Transverse colon (tissue), 4 donors: ENCODE measurements at regions not wholly inside any gene's neighbourhood (a gene's known extent, or its start where the extent isn't known, plus 50 kb on each side); places are given as distances from the start of the nearest gene placed in this dataset.

Experiments used
- DNase-seq: peaks from one replicate; pipeline ENCODE4 v3.0.0-alpha.2; 2019
- H3K27ac ChIP-seq, 4 donors: fragments of 200-600 bp; sonication (generic); 2 replicates each; pipeline ENCODE4 v1.5.1; 2016 to 2018; ENCODE audit warnings: inconsistent platforms in 4 of 4
- H3K27me3 ChIP-seq: fragments of 200-600 bp; sonication (generic); 2 replicates; pipeline ENCODE4 v1.5.1; 2017; ENCODE audit warnings: inconsistent platforms
- H3K36me3 ChIP-seq, 4 donors: fragments of 200-600 bp; sonication (generic); 2 replicates each; pipeline ENCODE4 v1.5.1; 2017 to 2019; ENCODE audit warnings: inconsistent platforms in 4 of 4
- H3K4me1 ChIP-seq, 4 donors: fragments of 200-600 bp; sonication (generic); 2 replicates each; pipeline ENCODE4 v1.5.1; 2017 to 2020; ENCODE audit warnings: inconsistent platforms in 4 of 4
- H3K4me3 ChIP-seq, 4 donors: fragments of 200-600 bp; sonication (generic); 1 replicate in 1 of 4; 2 replicates in 3 of 4; pipeline versions ENCODE4 v1.5.1 to v1.6.1; 2017 to 2019; ENCODE audit warnings: inconsistent platforms in 4 of 4
- H3K9me3 ChIP-seq, 2 donors: fragments of 200-600 bp; sonication (generic); 2 replicates each; pipeline ENCODE4 v1.5.1; 2017 to 2019; ENCODE audit warnings: inconsistent platforms in 2 of 2
- EP300 ChIP-seq: sonication (generic); formaldehyde crosslinking; IDR thresholded peaks from one replicate; pipeline ENCODE4 v1.6.1; 2017; ENCODE audit warnings: antibody characterized with exemption, low read depth
- POLR2A ChIP-seq: fragments of 450-650 bp; IDR thresholded peaks from one replicate; pipeline ENCODE4 v1.6.1; 2016; ENCODE audit warnings: antibody characterized with exemption, mild to moderate bottlenecking, moderate library complexity
- POLR2AphosphoS5 ChIP-seq, 3 donors: sonication (generic); formaldehyde crosslinking; IDR thresholded peaks; one replicate each; pipeline ENCODE4 v1.6.1; 2016; ENCODE audit warnings: antibody characterized with exemption in 3 of 3
- WGBS, 2 donors: methylation state at CpG; one replicate each; pipeline ENCODE4 v1.1.5; 2018; ENCODE audit warnings: low coverage in 1 of 2; 5-methylcytosine and 5-hydroxymethylcytosine counted together
- in situ Hi-C, 4 donors: fragments of 200-750 bp; cut with MboI; loops; one replicate each; pipeline versions ENCODE4 v1.15.0 to v1.15.1; 2017; ENCODE audit warnings: low sequenced_read_pairs in 3 of 4, low pct_ligation_motif_present in 1 of 4, low pct_unique_long_range_greater_than_20kb in 1 of 4
- intact Hi-C: fragments of 100-400 bp; cut with DNase I; formaldehyde crosslinking; loops from one replicate; pipeline ENCODE4 v1.15.1; 2023; ENCODE audit warnings: low total_unique reads
- TF ChIP-seq, protein P1 (sequence below), 5 experiments: fragments of 200-600 bp in 3 of 5; fragments of 450-650 bp in 2 of 5; sonication (generic) in 3 of 5; IDR thresholded peaks; 1 replicate in 2 of 5; 2 replicates in 3 of 5; pipeline ENCODE4 v1.5.1; 2016 to 2017; ENCODE audit warnings: antibody characterized with exemption in 5 of 5, inconsistent platforms in 3 of 5, mild to moderate bottlenecking in 2 of 5, moderate library complexity in 1 of 5

DNA sequence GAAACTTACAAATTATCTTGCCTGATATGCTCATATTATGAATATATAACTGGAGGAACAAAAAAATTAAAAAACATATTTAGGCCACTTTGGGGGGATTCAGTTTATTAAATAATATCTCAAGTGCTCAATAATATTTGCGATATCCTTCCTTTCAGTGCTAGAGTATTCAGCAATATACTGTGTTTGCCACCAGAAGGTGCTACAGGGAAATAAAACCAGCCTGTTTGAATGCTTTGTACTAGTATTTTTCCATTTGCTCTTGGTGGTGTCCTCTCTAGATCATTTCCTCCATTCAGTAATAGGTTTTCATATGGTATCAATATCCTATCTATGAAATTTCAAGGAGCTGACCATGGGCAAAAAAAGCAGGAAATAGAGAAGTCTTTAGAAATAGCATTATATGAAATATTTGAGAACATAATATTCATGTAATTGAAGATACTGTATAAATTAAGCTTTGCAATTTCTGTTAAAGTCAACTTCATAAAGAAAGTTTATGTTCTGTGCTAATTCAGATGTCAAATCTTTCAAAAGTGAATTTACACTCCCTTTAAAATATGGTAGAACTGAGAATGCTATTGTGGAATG lies 106.2 kb upstream of the NAV3 start:
- no peak for TF ChIP-seq POLR2A
- TF ChIP-seq, protein P1, sequence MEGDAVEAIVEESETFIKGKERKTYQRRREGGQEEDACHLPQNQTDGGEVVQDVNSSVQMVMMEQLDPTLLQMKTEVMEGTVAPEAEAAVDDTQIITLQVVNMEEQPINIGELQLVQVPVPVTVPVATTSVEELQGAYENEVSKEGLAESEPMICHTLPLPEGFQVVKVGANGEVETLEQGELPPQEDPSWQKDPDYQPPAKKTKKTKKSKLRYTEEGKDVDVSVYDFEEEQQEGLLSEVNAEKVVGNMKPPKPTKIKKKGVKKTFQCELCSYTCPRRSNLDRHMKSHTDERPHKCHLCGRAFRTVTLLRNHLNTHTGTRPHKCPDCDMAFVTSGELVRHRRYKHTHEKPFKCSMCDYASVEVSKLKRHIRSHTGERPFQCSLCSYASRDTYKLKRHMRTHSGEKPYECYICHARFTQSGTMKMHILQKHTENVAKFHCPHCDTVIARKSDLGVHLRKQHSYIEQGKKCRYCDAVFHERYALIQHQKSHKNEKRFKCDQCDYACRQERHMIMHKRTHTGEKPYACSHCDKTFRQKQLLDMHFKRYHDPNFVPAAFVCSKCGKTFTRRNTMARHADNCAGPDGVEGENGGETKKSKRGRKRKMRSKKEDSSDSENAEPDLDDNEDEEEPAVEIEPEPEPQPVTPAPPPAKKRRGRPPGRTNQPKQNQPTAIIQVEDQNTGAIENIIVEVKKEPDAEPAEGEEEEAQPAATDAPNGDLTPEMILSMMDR (IDR thresholded peaks at IDR 0.05): peak; percentile 38 to 67 (median 41)
- H3K27me3 ChIP-seq: no peaks in the 10 kb centered on the region
- no peaks in the 10 kb centered on the region for H3K36me3 ChIP-seq
- in situ Hi-C loops: loop anchor here in 3 of 4 donors (10.0 kb wide), 2 partner anchors 190 to 200 kb away; no protein-coding TSS in a partner anchor
- intact Hi-C loops: loop anchor here (5.0 kb wide), 1 partner anchor 787 kb away; no protein-coding TSS in a partner anchor
- no peak overlapping the region for H3K4me3 ChIP-seq
- H3K9me3 ChIP-seq: no peaks in the 10 kb centered on the region
- H3K4me1 ChIP-seq: no peaks in the 10 kb centered on the region
- 33 to 62% methylated on average over 1 of the region's 1 CpG for WGBS, 2 donors
- H3K27ac ChIP-seq: no peak overlapping the region
- no peak for DNase-seq

DNA sequence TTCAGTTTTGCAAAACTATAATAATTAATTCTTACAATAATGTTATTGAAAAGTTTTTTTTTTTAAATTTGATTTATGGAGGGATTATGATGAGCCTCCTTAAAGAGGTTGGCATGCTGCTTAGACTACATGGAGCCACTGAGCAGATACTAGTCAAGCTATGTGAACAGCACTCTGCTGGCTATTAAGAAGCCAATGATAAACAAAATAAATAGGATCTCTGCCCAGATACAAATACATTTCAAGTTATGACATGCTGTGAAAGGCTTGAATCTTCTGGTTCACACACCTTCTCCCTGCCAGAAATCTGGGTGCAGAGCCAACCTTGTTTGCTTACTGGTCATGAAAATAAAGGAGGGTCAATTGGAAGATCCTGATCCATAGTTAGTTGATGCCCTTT lies 107.4 kb upstream of the NAV3 start:
- H3K4me1 ChIP-seq: no peaks in the 10 kb centered on the region
- no peak overlapping the region for H3K27ac ChIP-seq
- no peaks in the 10 kb centered on the region for H3K9me3 ChIP-seq
- H3K4me3 ChIP-seq: no peak overlapping the region
- no peak for TF ChIP-seq POLR2AphosphoS5 (IDR thresholded peaks at IDR 0.05)
- TF ChIP-seq EP300: no peak
- TF ChIP-seq POLR2A: no peak
- intact Hi-C loops (loop anchor here (5.0 kb wide), 1 partner anchor 786 kb away; no protein-coding TSS in a partner anchor), in situ Hi-C loops (loop anchor here in 3 of 4 donors (10.0 kb wide), 2 partner anchors 191 to 201 kb away; no protein-coding TSS in a partner anchor)
- H3K27me3 ChIP-seq: no peaks in the 10 kb centered on the region
- no peaks in the 10 kb centered on the region for H3K36me3 ChIP-seq
- DNase-seq: no peak

DNA sequence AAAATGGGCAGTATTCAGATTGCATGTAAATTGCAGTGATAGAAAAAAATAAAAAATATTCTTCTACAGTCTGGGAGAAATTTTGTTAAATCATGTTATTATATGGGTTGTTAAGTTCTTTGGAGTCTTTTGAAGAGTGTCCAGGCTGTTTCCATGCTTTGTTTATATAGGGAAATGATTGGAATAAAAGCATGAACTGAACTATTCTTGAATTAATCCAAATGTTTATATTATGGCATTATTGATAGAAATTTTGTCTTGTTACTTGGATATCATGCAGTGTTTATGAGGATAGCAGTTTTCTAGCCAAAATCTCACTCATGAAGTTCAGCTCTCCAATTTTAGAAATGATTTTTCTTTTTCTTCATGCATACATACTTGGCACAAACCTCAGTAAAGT lies 108.2 kb upstream of the NAV3 start:
- intact Hi-C loops (loop anchor here (5.0 kb wide), 1 partner anchor 785 kb away; no protein-coding TSS in a partner anchor), in situ Hi-C loops (loop anchor here in 3 of 4 donors (10.0 kb wide), 2 partner anchors 192 to 202 kb away; no protein-coding TSS in a partner anchor)
- Histone ChIP-seq H3K4me3 (no peak overlapping the region), H3K27ac (no peak overlapping the region), H3K36me3 (no peaks in the 10 kb centered on the region), H3K9me3 (no peaks in the 10 kb centered on the region), H3K27me3 (no peaks in the 10 kb centered on the region), H3K4me1 (no peaks in the 10 kb centered on the region)
- TF ChIP-seq EP300 (no peak), POLR2AphosphoS5 (IDR thresholded peaks at IDR 0.05) (no peak), POLR2A (no peak)
- TF ChIP-seq, protein P1 (IDR thresholded peaks at IDR 0.05): no peak
- no peak for DNase-seq

DNA sequence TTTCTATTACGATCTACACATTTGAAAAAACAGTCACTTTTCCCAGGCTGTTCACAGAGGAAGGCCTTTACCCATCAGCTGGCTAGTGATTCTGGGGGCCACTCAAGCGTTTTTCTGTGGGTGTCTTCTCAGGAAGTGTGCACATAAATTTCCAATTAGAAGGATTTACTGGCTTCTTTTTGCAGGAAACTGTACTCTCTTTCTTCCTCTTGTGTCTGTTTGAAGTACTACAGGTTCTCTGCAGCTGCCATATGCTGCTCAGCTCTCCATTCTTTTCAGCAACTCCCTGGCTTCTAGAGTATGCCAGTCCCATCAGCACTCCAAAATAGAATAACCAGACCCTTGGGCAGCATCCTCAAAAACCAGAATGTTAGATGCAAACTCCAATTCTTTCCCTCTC lies 110.4 kb upstream of the NAV3 start:
- Histone ChIP-seq H3K9me3 (no peaks in the 10 kb centered on the region), H3K36me3 (no peaks in the 10 kb centered on the region), H3K4me1 (no peaks in the 10 kb centered on the region), H3K4me3 (no peak overlapping the region), H3K27ac (no peak overlapping the region), H3K27me3 (no peaks in the 10 kb centered on the region)
- WGBS, 2 donors: 41 to 42% methylated on average over 2 of the region's 2 CpGs
- TF ChIP-seq, protein P1 (IDR thresholded peaks at IDR 0.05): no peak
- TF ChIP-seq POLR2AphosphoS5 (IDR thresholded peaks at IDR 0.05) (no peak), POLR2A (no peak), EP300 (no peak)
- in situ Hi-C loops (loop anchor here in 3 of 4 donors (10.0 kb wide), 2 partner anchors 195 to 205 kb away; no protein-coding TSS in a partner anchor), intact Hi-C loops (loop anchor here (5.0 kb wide), 1 partner anchor 783 kb away; no protein-coding TSS in a partner anchor)
- no peak for DNase-seq
